Tibial nerve (tissue), 4 donors: ENCODE measurements at regions not wholly inside any gene's neighbourhood (a gene's known extent, or its start where the extent isn't known, plus 50 kb on each side); places are given as distances from the start of the nearest gene placed in this dataset.

Source experiments
- DNase-seq, 2 donors: peaks; one replicate each; pipeline ENCODE4 v3.0.0-alpha.2; 2019; ENCODE audit warnings: low spot score in 2 of 2
- H3K27ac ChIP-seq, 4 donors: fragments of 200-600 bp; sonication (generic) in 3 of 4; one replicate each; pipeline ENCODE4 v1.5.1; 2017 to 2019; ENCODE audit warnings: mild to moderate bottlenecking in 1 of 4
- H3K27me3 ChIP-seq, 2 donors: fragments of 200-600 bp; sonication (generic) in 1 of 2; one replicate each; pipeline versions ENCODE4 v1.5.1 to v1.6.0; 2017 to 2019
- H3K36me3 ChIP-seq, 3 donors: fragments of 200-600 bp; sonication (generic); one replicate each; pipeline ENCODE4 v1.5.1; 2018 to 2019
- H3K4me1 ChIP-seq, 4 donors: fragments of 200-600 bp; sonication (generic) in 3 of 4; one replicate each; pipeline ENCODE4 v1.5.1; 2017 to 2019
- H3K4me3 ChIP-seq, 4 donors: fragments of 200-600 bp; sonication (generic) in 3 of 4; one replicate each; pipeline ENCODE4 v1.5.1; 2017 to 2019; ENCODE audit warnings: mild to moderate bottlenecking in 1 of 4, moderate library complexity in 1 of 4
- H3K9me3 ChIP-seq, 4 donors: fragments of 200-600 bp; sonication (generic) in 3 of 4; one replicate each; pipeline ENCODE4 v1.5.1; 2017 to 2019
- EP300 ChIP-seq, 2 donors: sonication (generic); formaldehyde crosslinking; IDR thresholded peaks; one replicate each; pipeline ENCODE4 v1.6.1; 2017; ENCODE audit warnings: antibody characterized with exemption in 2 of 2, mild to moderate bottlenecking in 1 of 2
- POLR2A ChIP-seq, 2 donors: fragments of 450-650 bp; IDR thresholded peaks; one replicate each; pipeline ENCODE4 v1.6.1; 2017; ENCODE audit warnings: antibody characterized with exemption in 2 of 2, mild to moderate bottlenecking in 2 of 2, moderate library complexity in 2 of 2
- whole genome bisulfite sequencing, 2 donors: methylation state at CpG; one replicate each; pipeline ENCODE4 v1.1.5; 2018; 5-methylcytosine and 5-hydroxymethylcytosine counted together
- TF ChIP-seq, protein P1 (sequence below), 5 experiments: fragments of 200-600 bp in 3 of 5; fragments of 450-650 bp in 2 of 5; sonication (generic) in 3 of 5; IDR thresholded peaks; one replicate each; pipeline ENCODE4 v1.5.1; 2016 to 2019; ENCODE audit warnings: antibody characterized with exemption in 5 of 5, mild to moderate bottlenecking in 3 of 5, moderate library complexity in 2 of 5

- Histone ChIP-seq H3K4me3 (no peak overlapping the region), H3K27ac (no peak overlapping the region), H3K4me1 (no peaks in the 10 kb centered on the region), H3K27me3 (no peaks in the 10 kb centered on the region), H3K9me3 (peaks cover 0 to 47% (median 0%) of the 10 kb centered on the region in 4 donors), H3K36me3 (no peaks in the 10 kb centered on the region)
- DNase-seq = no peak
- WGBS, 2 donors = 57 to 66% methylated on average over 2 of the region's 2 CpGs
- TF ChIP-seq EP300 (IDR thresholded peaks at IDR 0.05) (no peak), POLR2A (IDR thresholded peaks at IDR 0.05) (no peak)
- TF ChIP-seq, protein P1, sequence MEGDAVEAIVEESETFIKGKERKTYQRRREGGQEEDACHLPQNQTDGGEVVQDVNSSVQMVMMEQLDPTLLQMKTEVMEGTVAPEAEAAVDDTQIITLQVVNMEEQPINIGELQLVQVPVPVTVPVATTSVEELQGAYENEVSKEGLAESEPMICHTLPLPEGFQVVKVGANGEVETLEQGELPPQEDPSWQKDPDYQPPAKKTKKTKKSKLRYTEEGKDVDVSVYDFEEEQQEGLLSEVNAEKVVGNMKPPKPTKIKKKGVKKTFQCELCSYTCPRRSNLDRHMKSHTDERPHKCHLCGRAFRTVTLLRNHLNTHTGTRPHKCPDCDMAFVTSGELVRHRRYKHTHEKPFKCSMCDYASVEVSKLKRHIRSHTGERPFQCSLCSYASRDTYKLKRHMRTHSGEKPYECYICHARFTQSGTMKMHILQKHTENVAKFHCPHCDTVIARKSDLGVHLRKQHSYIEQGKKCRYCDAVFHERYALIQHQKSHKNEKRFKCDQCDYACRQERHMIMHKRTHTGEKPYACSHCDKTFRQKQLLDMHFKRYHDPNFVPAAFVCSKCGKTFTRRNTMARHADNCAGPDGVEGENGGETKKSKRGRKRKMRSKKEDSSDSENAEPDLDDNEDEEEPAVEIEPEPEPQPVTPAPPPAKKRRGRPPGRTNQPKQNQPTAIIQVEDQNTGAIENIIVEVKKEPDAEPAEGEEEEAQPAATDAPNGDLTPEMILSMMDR (IDR thresholded peaks at IDR 0.05) = no peak
Measured at GRCh38 chr5:144567421-144567780, 396.7 kb downstream of the KCTD16 start.

DNA sequence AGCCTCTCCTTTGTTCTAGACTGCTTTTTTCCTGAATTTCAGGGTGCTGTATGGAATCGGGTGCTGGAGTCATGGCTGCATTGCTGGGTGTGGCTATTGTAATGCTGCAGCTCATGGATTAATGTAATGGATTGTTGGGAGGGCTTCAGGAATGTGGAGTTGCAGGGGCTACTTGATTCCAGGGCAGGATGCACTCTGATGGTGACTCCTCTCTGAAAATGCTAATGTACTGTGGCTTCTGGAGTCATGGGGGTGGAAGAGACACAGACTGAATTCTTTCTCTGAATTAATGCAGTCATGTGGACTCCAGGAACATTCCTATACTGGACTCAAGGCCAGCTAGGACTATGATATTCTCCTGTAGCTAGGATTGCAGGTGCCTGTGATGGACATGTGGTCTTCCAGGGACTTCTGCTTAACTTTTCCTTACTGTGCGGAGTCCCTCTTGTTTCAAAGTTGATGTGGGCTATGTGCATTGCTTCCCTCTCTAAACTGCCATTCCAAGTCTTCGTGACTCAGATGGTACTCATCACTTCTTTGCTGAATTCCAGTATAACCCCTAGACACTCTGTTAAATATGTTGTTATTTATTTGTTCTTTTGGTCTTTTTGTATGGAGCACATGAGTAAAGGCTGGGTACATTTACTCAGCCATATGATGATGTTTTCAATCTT lies 396.2 kb downstream of the KCTD16 start:
- Histone ChIP-seq H3K4me3 (no peak overlapping the region), H3K36me3 (no peaks in the 10 kb centered on the region), H3K27ac (no peak overlapping the region), H3K4me1 (no peaks in the 10 kb centered on the region), H3K9me3 (peaks cover 0 to 47% (median 0%) of the 10 kb centered on the region in 4 donors), H3K27me3 (no peaks in the 10 kb centered on the region)
- TF ChIP-seq POLR2A (IDR thresholded peaks at IDR 0.05) = no peak
- WGBS, 2 donors = 86 to 89% methylated on average over 3 of the region's 3 CpGs
- no peak for DNase-seq

DNA sequence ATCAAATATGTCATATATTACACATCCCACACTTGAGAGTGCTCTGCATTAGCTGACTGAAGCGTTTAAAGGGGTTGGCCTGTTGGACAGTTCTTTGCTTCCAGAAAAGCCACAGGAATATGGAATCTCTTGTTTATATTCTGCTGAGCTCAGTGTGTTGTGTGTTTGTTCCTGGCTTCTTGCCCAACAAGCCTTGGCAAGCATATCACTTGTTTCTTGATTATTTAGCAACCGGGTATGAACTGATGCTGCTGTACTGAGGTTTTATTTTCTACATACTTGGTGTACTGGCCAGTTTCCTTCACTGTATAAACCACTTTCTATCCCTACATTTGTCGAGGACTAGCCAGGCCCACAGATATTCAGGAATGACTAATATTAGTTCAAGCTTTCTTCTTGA lies 378.9 kb downstream of the KCTD16 start:
- peaks cover 0 to 12% (median 0%) of the 10 kb centered on the region in 4 donors for H3K4me1 ChIP-seq
- no peaks in the 10 kb centered on the region for H3K27me3 ChIP-seq
- no peak overlapping the region for H3K27ac ChIP-seq
- no peaks in the 10 kb centered on the region for H3K9me3 ChIP-seq
- DNase-seq = peak; percentile 23 to 64
- TF ChIP-seq EP300 (IDR thresholded peaks at IDR 0.05) = peak in 1 of 2 donors; percentile 37
- TF ChIP-seq POLR2A (IDR thresholded peaks at IDR 0.05) = no peak
- TF ChIP-seq, protein P1 (IDR thresholded peaks at IDR 0.05) = no peak
- H3K4me3 ChIP-seq = no peak overlapping the region
- WGBS, 2 donors = 15 to 16% methylated on average over 3 of the region's 3 CpGs
- no peaks in the 10 kb centered on the region for H3K36me3 ChIP-seq

DNA sequence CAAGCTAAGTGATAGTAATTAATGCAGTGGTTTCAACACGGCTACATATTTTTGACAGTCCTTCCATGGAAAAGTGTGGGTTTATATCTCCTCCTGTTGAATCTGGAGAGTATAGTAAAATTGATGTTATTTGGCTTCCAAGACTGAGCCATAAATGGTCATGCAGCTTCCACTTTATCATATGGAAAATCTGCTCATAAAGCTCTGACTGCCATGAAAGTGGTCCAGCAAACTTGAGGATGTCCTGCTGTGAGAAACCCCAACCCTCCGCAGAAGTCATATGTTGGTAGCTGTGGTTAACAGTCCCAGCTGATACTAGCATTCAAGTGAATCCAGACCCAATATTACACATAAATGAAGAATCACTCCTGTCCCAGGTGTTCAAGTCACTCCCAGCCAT lies 378.3 kb downstream of the KCTD16 start:
- DNase-seq = no peak
- 74 to 82% methylated on average over 2 of the region's 2 CpGs for WGBS, 2 donors
- Histone ChIP-seq H3K4me3 (no peak overlapping the region), H3K4me1 (peaks cover 0 to 12% (median 0%) of the 10 kb centered on the region in 4 donors), H3K27ac (no peak overlapping the region), H3K36me3 (no peaks in the 10 kb centered on the region), H3K9me3 (no peaks in the 10 kb centered on the region), H3K27me3 (no peaks in the 10 kb centered on the region)
- TF ChIP-seq, protein P1 (IDR thresholded peaks at IDR 0.05) = no peak
- no peak for TF ChIP-seq EP300 (IDR thresholded peaks at IDR 0.05)
- TF ChIP-seq POLR2A (IDR thresholded peaks at IDR 0.05) = no peak

- Histone ChIP-seq H3K9me3 (no peaks in the 10 kb centered on the region), H3K27ac (no peak overlapping the region), H3K4me3 (no peak overlapping the region), H3K36me3 (no peaks in the 10 kb centered on the region), H3K4me1 (peaks cover 0 to 12% (median 0%) of the 10 kb centered on the region in 4 donors), H3K27me3 (no peaks in the 10 kb centered on the region)
- TF ChIP-seq EP300 (IDR thresholded peaks at IDR 0.05) (no peak), POLR2A (IDR thresholded peaks at IDR 0.05) (no peak)
- TF ChIP-seq, protein P1 (IDR thresholded peaks at IDR 0.05) = no peak
- no peak for DNase-seq
- WGBS, 2 donors = 88 to 90% methylated on average over 1 of the region's 1 CpG
Measured at GRCh38 chr5:144547098-144547499, 376.4 kb downstream of the KCTD16 start.
